MCF 10A (cell line): ENCODE measurements at regions not wholly inside any gene's neighbourhood (a gene's known extent, or its start where the extent isn't known, plus 50 kb on each side); places are given as distances from the start of the nearest gene placed in this dataset.

Source experiments
- BruUV-seq: library from RNA; stranded (reverse); fragments of 400-500 nt; replicated peaks from 2 replicates; lab custom pipeline; 2021; lab: Mats Ljungman, UMichigan
- CTCF ChIA-PET: fragments of 300-600 bp; sonication (Branson Sonifier 250); formaldehyde crosslinking; extraction: SDS; loops from one replicate; lab custom pipeline; 2021; ENCODE audit warnings: antibody characterized with exemption, inconsistent platforms; lab: Yijun Ruan, JAX
- POLR2A ChIA-PET: fragments of 300-600, 350-650 bp; sonication (Branson Sonifier 250); formaldehyde crosslinking; extraction: SDS; loops from one replicate; lab custom pipeline; 2020; ENCODE audit warnings: antibody characterized with exemption, inconsistent platforms; lab: Yijun Ruan, JAX
- DNase-seq: peaks from one replicate; pipeline ENCODE4 v3.0.0-alpha.2; 2018; ENCODE audit not compliant: unreplicated experiment
- H3K27ac Mint-ChIP-seq: one replicate; pipeline ENCODE4 v1.8.0; 2022; ENCODE audit warnings: mild to moderate bottlenecking, low read depth, mixed read lengths; ENCODE audit not compliant: unreplicated experiment
- H3K27me3 Mint-ChIP-seq: one replicate; pipeline ENCODE4 v1.8.0; 2022; ENCODE audit warnings: mixed read lengths; ENCODE audit not compliant: insufficient read depth, unreplicated experiment
- H3K36me3 Mint-ChIP-seq: one replicate; pipeline ENCODE4 v1.8.0; 2022; ENCODE audit warnings: mild to moderate bottlenecking, moderate library complexity, mixed read lengths; ENCODE audit not compliant: insufficient read depth, unreplicated experiment
- H3K4me1 Mint-ChIP-seq: one replicate; pipeline ENCODE4 v1.8.0; 2022; ENCODE audit warnings: mixed read lengths; ENCODE audit not compliant: insufficient read depth, unreplicated experiment
- H3K4me3 Mint-ChIP-seq: one replicate; pipeline ENCODE4 v1.8.0; 2022; ENCODE audit warnings: mild to moderate bottlenecking, moderate library complexity, mixed read lengths; ENCODE audit not compliant: unreplicated experiment
- H3K9me3 Mint-ChIP-seq: one replicate; pipeline ENCODE4 v1.8.0; 2022; ENCODE audit warnings: mixed read lengths; ENCODE audit not compliant: unreplicated experiment
- intact Hi-C: fragments of 100-400 bp; cut with micrococcal nuclease; formaldehyde crosslinking; loops from 2 replicates; pipeline ENCODE4 v1.14.1; 2022
- TF ChIP-seq, protein P1 (sequence below): fragments of 200-600 bp; IDR thresholded peaks from one replicate; pipeline ENCODE4 v1.8.0; 2022; ENCODE audit warnings: antibody characterized with exemption, mild to moderate bottlenecking; ENCODE audit not compliant: unreplicated experiment

DNA sequence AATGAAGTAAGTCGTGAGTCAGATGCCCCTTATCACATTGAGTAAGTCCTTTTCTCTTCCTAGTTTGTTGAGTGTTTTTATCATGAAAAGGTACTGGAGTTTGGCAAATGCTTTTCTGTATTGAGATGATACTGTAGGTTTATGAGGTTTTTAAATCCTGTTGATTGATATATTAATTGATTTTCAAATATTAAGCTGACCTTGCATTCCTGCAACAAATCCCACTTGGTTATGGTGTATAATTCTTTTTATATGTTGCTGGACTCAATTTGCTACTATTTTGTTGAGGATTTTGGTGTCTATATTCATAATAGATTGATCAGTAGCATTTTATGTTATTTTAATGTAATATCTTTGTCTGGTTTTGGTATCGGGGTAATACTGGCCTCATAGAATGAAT, 81.0 kb upstream of the BNC2 start:
- TF ChIP-seq, protein P1, sequence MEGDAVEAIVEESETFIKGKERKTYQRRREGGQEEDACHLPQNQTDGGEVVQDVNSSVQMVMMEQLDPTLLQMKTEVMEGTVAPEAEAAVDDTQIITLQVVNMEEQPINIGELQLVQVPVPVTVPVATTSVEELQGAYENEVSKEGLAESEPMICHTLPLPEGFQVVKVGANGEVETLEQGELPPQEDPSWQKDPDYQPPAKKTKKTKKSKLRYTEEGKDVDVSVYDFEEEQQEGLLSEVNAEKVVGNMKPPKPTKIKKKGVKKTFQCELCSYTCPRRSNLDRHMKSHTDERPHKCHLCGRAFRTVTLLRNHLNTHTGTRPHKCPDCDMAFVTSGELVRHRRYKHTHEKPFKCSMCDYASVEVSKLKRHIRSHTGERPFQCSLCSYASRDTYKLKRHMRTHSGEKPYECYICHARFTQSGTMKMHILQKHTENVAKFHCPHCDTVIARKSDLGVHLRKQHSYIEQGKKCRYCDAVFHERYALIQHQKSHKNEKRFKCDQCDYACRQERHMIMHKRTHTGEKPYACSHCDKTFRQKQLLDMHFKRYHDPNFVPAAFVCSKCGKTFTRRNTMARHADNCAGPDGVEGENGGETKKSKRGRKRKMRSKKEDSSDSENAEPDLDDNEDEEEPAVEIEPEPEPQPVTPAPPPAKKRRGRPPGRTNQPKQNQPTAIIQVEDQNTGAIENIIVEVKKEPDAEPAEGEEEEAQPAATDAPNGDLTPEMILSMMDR: no peak
- intact Hi-C loops: no loop called here
- no peak overlapping the region for H3K27ac Mint-ChIP-seq
- POLR2A ChIA-PET: no interaction called here
- no peaks in the 10 kb centered on the region for H3K4me1 Mint-ChIP-seq
- no peak for DNase-seq
- no peaks in the 10 kb centered on the region for H3K36me3 Mint-ChIP-seq
- H3K4me3 Mint-ChIP-seq: no peak overlapping the region
- H3K9me3 Mint-ChIP-seq: no peaks in the 10 kb centered on the region
- CTCF ChIA-PET: no interaction called here
- no TSS peak for BruUV-seq
- H3K27me3 Mint-ChIP-seq: no peaks in the 10 kb centered on the region

DNA sequence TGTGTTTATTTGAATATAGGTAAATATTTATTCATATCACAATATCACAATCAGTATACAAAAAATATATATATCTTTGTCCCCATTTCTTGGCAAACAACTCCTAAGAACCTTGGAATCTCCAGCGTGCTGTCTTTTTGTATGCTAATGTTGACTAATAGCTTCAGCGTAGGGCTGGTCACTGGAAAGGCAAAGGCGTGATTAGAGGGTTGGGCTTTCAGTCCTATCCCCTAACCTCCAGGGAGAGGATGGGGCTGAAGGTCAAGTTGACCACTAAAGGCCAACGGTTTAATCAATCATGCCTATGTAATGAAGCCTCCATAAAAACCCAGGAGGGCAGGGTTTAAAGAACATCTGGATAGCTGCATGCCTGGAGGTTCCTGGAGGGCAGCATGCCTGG, 79.6 kb upstream of the BNC2 start:
- DNase-seq: no peak
- CTCF ChIA-PET: interaction anchor here (0.6 to 0.7 kb wide), 2 partner anchors 22 to 269 kb away, joined by 3 to 4 read pairs; no protein-coding TSS in a partner anchor
- TF ChIP-seq, protein P1: no peak
- intact Hi-C loops: no loop called here
- no peaks in the 10 kb centered on the region for H3K36me3 Mint-ChIP-seq
- no peaks in the 10 kb centered on the region for H3K4me1 Mint-ChIP-seq
- BruUV-seq: no TSS peak
- no peaks in the 10 kb centered on the region for H3K27me3 Mint-ChIP-seq
- no peaks in the 10 kb centered on the region for H3K9me3 Mint-ChIP-seq
- no peak overlapping the region for H3K4me3 Mint-ChIP-seq
- POLR2A ChIA-PET: no interaction called here
- no peak overlapping the region for H3K27ac Mint-ChIP-seq

DNA sequence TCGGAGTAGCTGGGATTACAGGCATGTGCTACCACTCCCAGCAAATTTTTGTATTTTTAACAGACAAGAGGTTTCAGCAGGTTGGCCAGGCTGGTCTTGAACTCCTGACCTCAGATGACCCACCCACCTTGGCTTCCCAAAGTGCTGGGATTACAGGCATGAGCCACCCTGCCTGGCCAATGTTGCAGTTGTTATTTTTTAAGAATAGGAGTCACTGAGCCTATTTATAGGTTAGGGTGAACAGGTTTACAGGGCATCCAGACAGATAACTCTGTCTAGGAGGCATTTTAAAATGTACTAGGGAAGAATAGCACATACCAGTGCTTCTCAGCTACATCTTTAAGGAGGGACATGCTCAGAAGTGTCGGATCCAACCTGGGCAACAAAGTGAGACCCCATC, 60.1 kb upstream of the BNC2 start:
- no peak overlapping the region for H3K4me3 Mint-ChIP-seq
- BruUV-seq: no TSS peak
- ChIA-PET CTCF (interaction anchor here (0.6 to 1.2 kb wide), 2 partner anchors 8 to 252 kb away, joined by 3 to 7 read pairs; no protein-coding TSS in a partner anchor), POLR2A (no interaction called here)
- intact Hi-C loops: no loop called here
- TF ChIP-seq, protein P1: no peak
- H3K4me1 Mint-ChIP-seq: no peaks in the 10 kb centered on the region
- no peaks in the 10 kb centered on the region for H3K36me3 Mint-ChIP-seq
- peaks cover 7% of the 10 kb centered on the region for H3K9me3 Mint-ChIP-seq
- no peak overlapping the region for H3K27ac Mint-ChIP-seq
- DNase-seq: no peak
- H3K27me3 Mint-ChIP-seq: no peaks in the 10 kb centered on the region

DNA sequence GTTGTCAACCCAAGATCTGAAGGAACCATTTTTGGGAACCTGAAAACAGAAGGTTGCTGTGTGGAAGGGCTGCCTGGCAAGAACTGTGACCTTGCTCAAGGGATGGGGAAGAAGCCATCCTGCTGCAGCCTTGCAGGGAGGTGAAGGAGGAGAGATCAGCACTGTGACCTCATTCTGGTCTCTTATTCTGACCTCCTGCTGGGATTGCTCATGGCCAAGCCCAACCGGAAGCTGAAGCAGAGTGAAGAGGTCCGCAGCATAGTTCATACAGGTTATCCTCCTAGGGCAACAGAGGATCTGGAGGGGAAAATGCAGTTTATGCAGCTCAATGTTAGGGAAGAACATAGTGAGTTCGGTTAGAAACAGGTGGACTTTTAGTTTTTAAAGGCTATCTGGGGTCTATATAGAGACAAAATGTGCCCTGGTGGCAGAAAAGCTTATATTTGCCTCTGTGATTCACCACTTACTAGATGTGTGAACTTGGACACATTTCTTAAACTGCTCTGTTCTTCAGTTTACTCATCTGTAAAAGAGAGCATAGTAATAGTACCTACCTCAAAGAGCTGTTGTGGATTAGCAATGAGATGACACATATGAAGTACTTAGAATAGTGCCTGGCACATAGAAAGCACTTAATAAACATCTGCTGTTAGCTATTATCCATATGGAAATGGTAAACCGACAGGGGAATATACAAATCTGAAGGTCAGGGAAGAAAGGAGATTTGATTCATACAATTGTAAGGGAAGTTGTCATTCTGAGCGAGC, 57.9 kb upstream of the BNC2 start:
- POLR2A ChIA-PET: interaction anchor here (0.5 kb wide), 1 partner anchor 307 kb away, joined by 3 read pairs; no protein-coding TSS in a partner anchor
- no peaks in the 10 kb centered on the region for H3K36me3 Mint-ChIP-seq
- H3K4me1 Mint-ChIP-seq: no peaks in the 10 kb centered on the region
- BruUV-seq: no TSS peak
- H3K27ac Mint-ChIP-seq: no peak overlapping the region
- H3K9me3 Mint-ChIP-seq: no peaks in the 10 kb centered on the region
- TF ChIP-seq, protein P1: no peak
- H3K4me3 Mint-ChIP-seq: no peak overlapping the region
- intact Hi-C loops: no loop called here
- DNase-seq: no peak
- no peaks in the 10 kb centered on the region for H3K27me3 Mint-ChIP-seq
- CTCF ChIA-PET: interaction anchor here (0.6 to 1.2 kb wide), 5 partner anchors 12 to 737 kb away, joined by 3 to 5 read pairs (median 4); no protein-coding TSS in a partner anchor
